UCSD-AML1 (cell line): ENCODE measurements at regions not wholly inside any gene's neighbourhood (a gene's known extent, or its start where the extent isn't known, plus 50 kb on each side); places are given as distances from the start of the nearest gene placed in this dataset.

Experiments
- DNase-seq: peaks from one replicate; lab custom pipeline; 2025; ENCODE audit not compliant: unreplicated experiment; lab: John Stamatoyannopoulos, UW

GRCh38 chr6:80482056-80482455, 375.6 kb downstream of the BCKDHB start:
- DNase-seq, result no peak

DNA sequence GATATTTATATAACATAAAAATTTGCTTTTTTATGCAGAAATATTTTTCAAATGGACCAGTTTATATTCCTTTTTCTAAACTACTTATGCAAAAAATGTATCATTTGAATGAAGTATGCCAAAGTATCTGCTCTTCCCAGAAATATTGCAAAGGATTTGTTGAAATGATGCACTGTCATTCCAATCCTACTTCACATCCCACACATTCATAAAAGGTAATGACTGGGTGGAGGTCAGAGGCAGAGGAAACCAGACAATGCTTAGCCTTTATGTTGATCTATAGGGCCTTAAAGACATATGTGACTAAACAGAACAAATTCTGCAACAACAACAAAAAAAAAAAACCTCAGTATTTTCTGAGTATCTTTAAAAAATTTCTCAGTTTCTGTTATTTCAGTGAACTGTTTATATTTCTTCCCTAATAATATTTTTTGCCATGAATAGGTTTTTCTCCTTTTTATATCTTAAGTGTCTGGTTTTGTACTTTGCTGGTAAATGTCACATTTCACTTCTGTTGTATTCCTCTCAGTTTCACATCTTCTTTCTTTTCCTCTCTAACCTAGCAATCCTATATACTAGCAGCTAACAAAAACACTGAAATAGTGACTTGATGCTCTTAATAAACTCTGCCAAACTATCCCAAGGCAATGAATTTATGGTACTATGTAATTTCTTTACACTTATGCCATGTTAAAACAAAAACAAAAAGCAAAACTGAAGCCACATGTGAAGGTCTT, 374.1 kb downstream of the BCKDHB start:
- DNase-seq, result no peak

DNA sequence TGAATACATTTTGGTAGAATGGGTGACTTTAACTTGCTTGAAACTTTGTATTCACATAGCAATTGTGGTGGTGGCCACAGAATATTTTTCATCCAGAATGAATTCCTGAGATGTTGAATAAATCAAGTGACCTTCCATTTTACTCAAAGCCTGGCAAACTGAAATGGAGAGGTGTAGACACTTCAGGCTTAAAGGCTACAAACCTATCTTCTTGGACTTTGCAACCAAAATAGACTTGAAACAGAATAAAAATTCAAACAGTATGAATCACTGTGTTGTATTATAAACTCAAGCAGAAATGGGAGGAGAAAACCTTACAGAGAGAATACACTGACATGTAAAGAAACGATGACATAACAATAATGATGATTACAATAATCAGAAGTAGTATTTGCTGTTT, 371.6 kb downstream of the BCKDHB start:
- DNase-seq, result no peak

DNA sequence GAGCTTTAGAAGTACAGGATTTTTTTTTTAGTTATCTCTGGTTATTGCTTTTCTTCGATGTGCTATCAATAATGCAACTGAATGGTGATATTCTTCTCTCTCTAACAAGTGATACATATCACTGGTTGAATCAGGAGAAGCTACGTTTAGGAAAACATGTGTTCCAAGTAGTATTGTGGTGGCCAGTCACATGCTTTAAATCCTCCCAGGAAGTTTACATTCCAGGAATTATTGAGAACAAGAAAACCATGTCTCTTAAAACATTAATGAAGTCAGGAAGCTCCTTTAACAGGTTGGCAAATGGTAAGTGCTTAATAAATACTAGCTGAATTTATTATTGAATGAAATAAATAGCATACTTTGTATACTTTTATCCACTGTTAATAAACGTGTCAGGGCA, 371.1 kb downstream of the BCKDHB start:
- no peak for DNase-seq

DNA sequence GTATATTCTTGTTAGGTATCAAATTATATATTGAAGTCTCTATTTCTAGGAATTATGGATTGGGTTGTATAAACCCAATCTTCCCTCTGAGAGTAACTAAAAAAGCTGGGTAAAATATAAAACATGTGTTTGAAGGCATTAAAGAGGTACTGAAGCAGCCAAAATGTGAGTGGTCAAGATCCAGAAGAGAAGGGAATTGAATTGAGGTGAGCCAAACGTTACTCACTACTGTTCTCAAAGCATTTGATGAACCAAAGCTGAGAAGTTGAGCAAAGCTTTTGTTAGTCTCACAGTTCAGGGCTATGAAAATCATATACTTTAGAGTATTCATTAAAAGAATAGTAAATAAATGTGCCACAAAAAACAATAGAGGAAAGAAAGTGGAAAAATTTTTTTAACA, 365.8 kb downstream of the BCKDHB start:
- DNase-seq, result no peak

- no peak for DNase-seq
Measured at GRCh38 chr6:80469977-80470376, 363.5 kb downstream of the BCKDHB start.

DNA sequence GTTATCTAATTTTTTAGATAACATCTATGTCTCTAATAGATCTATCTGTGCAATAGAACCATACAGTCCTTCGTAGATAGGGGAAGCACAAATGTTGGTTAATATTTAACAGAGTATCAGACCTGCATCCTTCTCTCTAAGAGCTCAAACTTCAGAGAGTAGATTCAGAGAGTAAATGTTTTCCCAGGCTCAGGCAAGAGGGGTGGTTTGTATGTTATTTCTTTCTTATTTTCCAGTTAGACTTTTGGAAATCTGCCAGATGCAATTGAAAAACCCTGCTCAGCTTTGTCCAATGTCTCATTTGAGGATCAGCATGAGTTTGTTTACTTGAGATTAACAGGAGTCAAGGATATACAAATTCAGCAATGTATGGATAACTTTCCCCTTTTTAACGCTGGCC, 361.9 kb downstream of the BCKDHB start:
- DNase-seq, result no peak

GRCh38 chr6:80467408-80467807, 360.9 kb downstream of the BCKDHB start:
- DNase-seq, result no peak

- no peak for DNase-seq
Measured at GRCh38 chr6:80466981-80467380, 360.5 kb downstream of the BCKDHB start.

DNA sequence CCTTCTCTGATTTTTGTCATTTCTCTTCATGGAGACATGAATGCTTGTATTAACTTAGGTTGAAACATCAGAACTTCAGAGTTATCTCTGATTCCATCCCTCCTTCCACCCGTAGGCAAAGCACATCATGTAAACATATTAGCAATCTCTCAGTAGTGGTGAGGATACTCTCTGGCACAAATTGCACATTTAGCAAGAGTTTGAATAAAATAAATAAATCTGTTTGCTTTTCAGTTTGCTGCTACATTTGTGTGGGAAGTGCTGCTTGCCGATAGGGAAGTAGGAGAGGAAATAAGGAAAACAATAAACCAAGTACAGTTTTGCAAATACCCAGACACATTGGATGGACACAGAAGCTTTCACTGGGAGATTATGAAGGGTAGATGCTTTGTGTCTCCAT, 359.0 kb downstream of the BCKDHB start:
- DNase-seq, result no peak

GRCh38 chr6:80464901-80465300, 358.4 kb downstream of the BCKDHB start:
- no peak for DNase-seq

DNA sequence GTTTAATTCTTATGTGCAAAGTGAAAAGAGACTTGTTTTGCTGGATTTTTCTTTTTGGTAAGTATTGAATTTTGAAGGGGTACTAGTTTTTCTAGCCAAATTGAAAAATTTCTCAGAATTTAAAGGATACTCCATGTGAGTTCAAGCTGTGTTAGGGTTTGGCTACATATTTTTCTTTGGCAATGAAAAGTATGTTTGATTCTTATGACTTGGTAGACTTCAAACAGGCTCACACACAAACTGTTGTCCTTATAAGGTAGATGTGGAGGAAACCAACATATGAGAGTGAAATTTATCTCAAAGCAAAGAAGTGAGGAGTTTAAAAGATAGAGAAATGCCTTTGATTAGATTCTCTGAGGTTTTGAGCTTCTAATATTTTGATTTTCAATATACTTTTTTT, 356.7 kb downstream of the BCKDHB start:
- no peak for DNase-seq

- no peak for DNase-seq
Measured at GRCh38 chr6:80460257-80460865, 353.9 kb downstream of the BCKDHB start.

DNA sequence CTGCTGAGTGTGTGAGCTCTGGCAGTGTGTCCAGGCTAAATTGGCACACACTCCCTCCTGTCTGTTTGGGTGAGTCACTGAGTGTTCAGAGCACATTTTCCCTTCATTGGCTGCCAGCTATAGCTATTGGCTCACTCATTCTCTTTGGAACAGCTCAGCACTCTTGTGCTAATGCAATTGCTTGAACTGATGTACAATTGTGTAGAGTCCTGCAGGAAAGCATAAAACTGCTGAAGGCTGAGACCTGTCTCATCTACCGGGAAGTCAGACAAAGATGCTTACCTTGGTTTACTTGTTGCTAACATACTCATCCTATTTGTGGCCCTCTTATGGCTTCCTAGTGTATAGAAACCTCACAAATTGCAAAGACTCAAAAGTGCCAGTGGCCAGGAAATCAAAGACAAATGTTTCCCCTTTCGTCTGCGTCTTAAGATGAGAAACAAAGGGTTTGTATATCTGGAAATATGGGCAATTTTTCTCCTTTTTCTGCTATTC, 351.0 kb downstream of the BCKDHB start:
- DNase-seq, result no peak

- DNase-seq, result no peak
Measured at GRCh38 chr6:80456724-80457438, 350.4 kb downstream of the BCKDHB start.

GRCh38 chr6:80454661-80455365, 348.3 kb downstream of the BCKDHB start:
- DNase-seq, result no peak

GRCh38 chr6:80454197-80454596, 347.7 kb downstream of the BCKDHB start:
- no peak for DNase-seq

GRCh38 chr6:80449726-80450125, 343.3 kb downstream of the BCKDHB start:
- DNase-seq, result no peak

GRCh38 chr6:80446454-80447045, 340.1 kb downstream of the BCKDHB start:
- DNase-seq, result no peak

- no peak for DNase-seq
Measured at GRCh38 chr6:80445751-80446150, 339.3 kb downstream of the BCKDHB start.

- DNase-seq, result no peak
Measured at GRCh38 chr6:80442366-80442765, 335.9 kb downstream of the BCKDHB start.
